ENCODE measurements at regions not wholly inside any gene's neighbourhood (a gene's known extent, or its start where the extent isn't known, plus 50 kb on each side); places are given as distances from the start of the nearest gene placed in this dataset.

DNA sequence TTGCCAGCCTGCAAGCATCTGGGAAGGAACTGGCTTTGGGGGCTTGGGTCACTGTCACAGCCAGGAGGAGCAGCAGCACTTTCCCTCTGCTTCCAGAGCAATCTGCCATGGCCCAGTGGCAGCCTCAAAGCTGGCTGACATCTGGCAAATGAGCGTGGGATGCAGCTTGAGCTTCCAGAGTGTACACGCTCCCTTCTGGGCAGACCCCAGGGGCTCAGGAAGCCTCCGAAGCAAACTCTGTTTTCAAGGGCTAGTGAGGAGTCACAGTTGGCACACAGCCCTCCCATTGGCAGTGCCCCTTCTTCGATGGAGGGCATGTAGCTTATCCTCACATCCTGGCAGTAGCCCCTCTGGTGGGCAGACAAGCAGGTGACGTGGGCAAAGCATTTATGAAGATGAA is 249.6 kb downstream of the ENGASE start:
- TF ChIP-seq, protein P1, sequence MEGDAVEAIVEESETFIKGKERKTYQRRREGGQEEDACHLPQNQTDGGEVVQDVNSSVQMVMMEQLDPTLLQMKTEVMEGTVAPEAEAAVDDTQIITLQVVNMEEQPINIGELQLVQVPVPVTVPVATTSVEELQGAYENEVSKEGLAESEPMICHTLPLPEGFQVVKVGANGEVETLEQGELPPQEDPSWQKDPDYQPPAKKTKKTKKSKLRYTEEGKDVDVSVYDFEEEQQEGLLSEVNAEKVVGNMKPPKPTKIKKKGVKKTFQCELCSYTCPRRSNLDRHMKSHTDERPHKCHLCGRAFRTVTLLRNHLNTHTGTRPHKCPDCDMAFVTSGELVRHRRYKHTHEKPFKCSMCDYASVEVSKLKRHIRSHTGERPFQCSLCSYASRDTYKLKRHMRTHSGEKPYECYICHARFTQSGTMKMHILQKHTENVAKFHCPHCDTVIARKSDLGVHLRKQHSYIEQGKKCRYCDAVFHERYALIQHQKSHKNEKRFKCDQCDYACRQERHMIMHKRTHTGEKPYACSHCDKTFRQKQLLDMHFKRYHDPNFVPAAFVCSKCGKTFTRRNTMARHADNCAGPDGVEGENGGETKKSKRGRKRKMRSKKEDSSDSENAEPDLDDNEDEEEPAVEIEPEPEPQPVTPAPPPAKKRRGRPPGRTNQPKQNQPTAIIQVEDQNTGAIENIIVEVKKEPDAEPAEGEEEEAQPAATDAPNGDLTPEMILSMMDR (IDR thresholded peaks at IDR 0.05) = no peak
- no peak for TF ChIP-seq POLR2A (IDR thresholded peaks at IDR 0.05)
- no peak for TF ChIP-seq EP300 (IDR thresholded peaks at IDR 0.05)
- no peak for TF ChIP-seq POLR2AphosphoS5 (IDR thresholded peaks at IDR 0.05)
